Mesenteric fat pad (tissue), 1 donor: ENCODE measurements at regions not wholly inside any gene's neighbourhood (a gene's known extent, or its start where the extent isn't known, plus 50 kb on each side); places are given as distances from the start of the nearest gene placed in this dataset.

Source experiments
- DNase-seq: peaks from one replicate; pipeline ENCODE4 v3.0.0-alpha.2; 2020; ENCODE audit warnings: low spot score
- donor health status: DM: yes; HTN: yes; CAD: no.

DNA sequence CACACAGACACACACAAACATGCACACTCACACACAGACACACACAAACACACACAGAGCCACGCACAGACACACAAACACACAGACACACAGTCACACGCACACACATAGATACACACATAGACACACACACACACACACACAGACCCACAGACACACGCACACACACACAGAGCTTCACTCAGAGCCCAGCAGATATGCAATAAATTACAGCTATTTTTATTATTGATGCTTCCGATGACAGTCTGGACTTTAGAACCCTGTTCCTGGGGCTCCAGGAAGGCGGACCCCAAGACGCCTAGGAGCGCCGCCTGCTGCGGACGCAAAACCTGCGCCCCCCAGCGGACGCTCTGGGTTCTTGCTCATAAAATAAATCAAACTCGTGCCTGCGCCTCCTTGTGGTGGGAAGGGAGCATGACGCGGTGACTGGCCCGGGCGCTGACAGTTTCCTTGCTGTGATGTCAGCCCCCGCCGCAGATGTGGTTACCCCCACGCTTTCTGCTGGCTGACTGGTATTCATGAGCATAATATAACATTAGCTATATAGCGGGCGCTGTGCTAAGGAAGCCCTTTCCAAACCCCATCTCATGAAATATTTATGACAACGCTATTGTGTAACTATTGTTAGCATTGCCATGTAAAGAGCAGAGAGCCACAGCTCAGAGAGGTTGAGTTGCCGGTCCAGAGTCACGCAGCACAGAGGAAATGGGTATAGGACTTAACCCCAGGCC, 64.4 kb upstream of the TM9SF2 start:
- DNase-seq: peak; percentile 95

DNA sequence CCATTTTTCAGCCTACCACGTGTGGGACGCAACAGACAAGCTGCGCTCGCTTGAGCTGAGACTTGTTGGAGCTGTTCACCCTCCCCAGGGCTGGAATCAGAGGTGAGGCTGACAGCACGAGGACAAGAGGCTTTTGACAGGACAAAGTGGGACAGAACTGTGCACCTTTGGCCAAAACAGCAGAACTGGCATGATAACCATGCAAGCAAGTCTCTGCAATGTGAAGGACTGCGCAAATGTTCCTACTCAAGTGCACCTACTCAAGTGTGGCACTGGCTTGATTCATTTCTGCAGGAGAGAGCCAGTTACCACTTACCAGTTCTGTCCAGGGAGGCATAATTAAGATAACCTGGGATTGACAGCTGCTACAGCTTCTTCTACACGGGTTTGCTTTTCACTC, 62.2 kb upstream of the TM9SF2 start:
- no peak for DNase-seq

DNA sequence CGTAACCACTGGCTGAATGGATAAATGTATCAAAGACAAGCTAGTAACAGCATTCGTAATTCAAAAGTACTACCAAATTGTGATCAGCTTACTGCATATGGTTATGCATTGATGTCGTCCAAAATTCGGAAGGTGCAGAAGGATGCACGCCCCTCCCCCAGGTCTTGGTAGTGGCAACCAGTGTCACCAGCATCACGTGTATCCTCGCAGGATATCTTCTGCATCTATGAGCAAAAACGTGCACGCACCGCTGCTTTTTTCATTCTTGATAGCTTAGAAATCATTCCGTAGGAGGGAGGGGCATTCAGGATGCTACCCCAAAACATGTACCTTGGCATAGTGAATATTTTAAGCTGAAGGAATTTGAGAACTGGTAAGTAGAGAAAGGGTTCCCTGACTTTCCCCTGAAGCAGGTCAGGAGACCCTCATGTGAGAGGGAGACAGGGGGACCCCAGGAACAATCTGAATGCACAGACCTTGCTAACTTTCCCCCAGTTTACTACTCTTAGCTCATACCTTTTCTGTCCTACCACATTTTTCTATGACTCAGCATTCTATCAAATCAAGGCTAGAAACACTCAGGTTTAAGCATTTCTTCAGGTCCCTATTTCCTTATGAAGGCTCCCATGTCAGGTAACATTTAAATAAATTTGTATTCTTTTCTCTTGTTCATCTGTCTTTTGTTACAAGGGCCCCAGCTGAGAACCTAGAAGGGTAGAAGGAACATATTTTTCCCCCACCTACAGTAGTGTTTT, 61.2 kb upstream of the TM9SF2 start:
- DNase-seq: no peak

DNA sequence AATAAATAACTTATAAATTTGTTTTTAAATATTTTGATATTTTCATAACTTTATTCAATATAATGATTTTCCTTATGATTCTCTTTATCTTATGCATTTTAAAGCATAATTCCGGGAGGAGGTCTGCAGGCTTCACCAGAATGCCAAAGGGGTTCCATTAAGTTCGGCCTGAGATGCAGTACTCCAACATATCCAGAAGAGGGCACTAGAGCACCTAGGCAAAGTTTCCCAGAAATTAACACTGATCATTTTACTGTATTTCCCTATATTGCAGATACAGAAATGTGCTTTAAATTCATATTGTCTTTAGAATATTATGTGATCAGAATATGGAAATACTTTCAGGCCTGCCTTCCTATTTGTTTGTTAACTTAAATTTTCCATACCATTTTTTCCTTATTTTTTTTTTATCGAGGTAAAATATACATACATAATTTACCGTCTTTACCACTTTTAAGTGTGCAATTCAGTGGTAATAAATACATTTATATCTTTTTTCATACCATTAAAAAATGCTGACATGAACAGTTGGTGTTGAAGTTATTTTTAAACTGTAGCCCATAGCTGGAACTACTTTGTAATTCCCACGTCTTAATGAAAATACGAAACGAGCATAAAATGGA, 58.9 kb upstream of the TM9SF2 start:
- no peak for DNase-seq

DNA sequence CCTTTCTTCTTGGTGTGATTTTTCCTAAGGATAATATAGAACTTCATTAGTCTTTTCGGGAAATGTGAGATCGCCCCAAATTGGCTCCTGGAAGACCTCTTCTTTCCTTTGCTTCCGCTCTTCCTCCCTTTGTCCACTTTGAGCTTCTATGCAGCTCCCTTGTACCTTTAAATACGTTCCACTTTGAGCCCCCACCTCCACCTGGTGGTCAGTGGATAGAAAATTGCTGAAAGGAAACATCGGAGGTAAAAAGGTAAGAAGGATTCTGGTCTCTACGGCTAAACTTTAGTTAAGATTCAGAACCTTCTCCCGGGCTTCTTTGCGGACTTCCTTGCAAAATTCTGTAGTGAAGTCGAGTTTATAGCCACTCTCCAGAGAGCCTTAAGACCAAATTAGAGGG, 55.0 kb upstream of the TM9SF2 start:
- DNase-seq: no peak

DNA sequence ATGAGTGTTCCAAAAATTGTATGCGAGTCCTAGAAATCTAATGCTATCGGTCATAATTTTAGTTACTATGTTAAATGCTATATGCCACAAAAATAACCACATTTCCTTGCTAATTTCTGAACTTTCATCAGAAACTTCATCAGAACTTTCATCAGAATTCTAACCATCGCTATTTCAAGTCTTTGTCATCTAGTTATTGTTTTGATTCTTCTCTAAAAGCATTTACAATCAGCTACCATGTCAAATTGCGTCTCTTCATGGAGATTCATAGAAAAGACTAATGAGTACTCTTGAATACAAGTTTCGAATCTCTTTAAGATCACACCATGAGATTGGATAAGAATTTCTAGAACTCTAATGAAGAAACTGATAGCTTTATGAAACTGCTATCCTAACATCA, 52.7 kb upstream of the TM9SF2 start:
- DNase-seq: no peak

DNA sequence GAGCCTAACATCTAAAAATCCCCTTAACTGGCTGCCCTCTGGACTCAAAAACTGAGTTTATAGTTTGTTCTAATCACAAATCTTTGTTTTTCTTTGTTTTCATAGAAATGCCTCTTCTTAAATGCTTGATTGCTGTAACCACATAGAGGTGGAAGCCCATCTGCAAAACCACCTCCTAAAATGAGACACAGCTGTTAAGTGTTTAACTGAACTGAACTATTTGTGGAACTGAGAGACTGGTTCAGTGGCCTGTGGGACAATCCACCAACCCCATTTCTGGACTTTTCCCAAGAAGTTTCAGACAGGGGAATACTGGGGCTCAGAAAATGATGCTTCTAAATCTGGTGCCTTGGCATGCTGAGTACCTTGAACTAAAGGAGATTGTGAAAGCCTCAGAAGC, 50.9 kb upstream of the TM9SF2 start:
- DNase-seq: no peak
